AG09319 (cell line): ENCODE measurements at regions not wholly inside any gene's neighbourhood (a gene's known extent, or its start where the extent isn't known, plus 50 kb on each side); places are given as distances from the start of the nearest gene placed in this dataset.

Experiments used
- DNase-seq: peaks from one replicate; pipeline ENCODE4 v3.0.0-alpha.2; 2010; ENCODE audit warnings: low read depth; ENCODE audit errors: extremely low read depth
- CTCF ChIP-seq: IDR thresholded peaks from 2 replicates; pipeline ENCODE4 v1.5.1; 2011; ENCODE audit warnings: low read depth, mild to moderate bottlenecking, inconsistent platforms, low read length, moderate library complexity

- TF ChIP-seq CTCF = no peak
Measured at GRCh38 chr6:92337571-92337970, 1081.8 kb downstream of the EPHA7 start.

GRCh38 chr6:92329208-92329847 is 1090.0 kb downstream of the EPHA7 start:
- DNase-seq = no peak
- TF ChIP-seq CTCF = no peak

More at GRCh38 chr6:92337571-92337970, 1081.8 kb downstream of the EPHA7 start:
- DNase-seq = no peak

DNA sequence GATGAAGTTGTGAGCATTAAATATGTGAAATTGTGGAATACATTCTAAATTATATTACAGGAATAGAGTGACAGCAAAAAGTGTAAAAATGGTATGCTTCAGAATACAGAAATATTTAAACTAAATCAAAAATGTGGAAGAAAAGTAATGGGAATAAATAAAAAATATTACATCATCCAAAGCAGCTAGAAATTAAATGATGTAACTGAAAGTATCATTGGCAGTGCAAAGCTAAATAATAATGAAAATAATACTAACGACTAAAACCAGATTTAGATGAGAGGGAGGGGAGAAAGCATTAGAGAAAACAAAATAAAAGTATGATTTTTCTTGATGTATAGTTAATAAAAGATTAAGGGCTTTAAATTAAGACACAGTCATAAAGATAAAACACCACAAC is 1104.0 kb downstream of the EPHA7 start:
- no peak for DNase-seq
- no peak for TF ChIP-seq CTCF

GRCh38 chr6:92297101-92297500 is 1122.3 kb downstream of the EPHA7 start:
- DNase-seq = no peak
- no peak for TF ChIP-seq CTCF

DNA sequence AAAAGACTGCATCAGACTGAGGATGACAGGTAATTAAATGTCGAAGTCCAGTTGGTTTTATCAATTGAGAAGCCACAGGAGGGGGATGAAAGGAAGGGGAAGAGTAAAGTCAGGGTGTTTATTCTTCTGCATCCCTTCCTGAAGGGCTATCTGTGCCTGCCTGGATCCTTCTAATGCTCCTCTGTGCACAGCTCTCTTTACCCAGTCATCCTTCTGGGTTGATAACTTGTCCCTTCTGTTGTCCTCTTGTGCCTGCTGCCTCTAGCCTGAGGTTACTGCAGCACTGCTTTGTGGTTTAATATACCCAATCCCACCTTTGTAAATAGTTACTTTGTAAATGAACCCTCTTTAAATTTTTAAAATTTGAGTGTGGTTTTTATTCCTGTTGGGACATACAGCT is 1127.3 kb downstream of the EPHA7 start:
- DNase-seq = no peak
- no peak for TF ChIP-seq CTCF

GRCh38 chr6:92289831-92290230 is 1129.5 kb downstream of the EPHA7 start:
- no peak for TF ChIP-seq CTCF
- no peak for DNase-seq

GRCh38 chr6:92281571-92282076 is 1137.7 kb downstream of the EPHA7 start:
- no peak for TF ChIP-seq CTCF
- no peak for DNase-seq
